ENCODE measurements at regions not wholly inside any gene's neighbourhood (a gene's known extent, or its start where the extent isn't known, plus 50 kb on each side); places are given as distances from the start of the nearest gene placed in this dataset.

GRCh38 chr2:125070726-125071505, 1045.8 kb downstream of the CNTNAP5 start:
- DNase-seq (ENCODE audit: low spot score) = no peak

DNA sequence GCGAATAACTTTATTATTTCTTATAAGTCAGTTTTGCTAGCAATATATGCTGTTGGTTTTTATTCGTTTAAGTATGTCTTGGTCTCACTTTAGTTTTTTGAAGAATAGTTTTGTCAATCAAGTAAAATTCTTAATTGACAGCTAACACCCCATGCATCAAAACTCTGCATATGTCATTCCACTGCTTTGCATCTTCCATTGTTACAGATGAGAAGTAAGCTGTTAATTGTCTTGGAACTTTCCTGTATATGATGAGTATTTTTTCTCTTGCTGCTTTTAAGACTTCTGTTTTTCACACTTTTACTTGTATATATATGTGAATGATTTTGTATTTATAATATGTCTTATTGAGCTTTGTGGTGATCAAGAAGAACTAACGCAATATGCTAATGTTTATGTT, 1048.4 kb downstream of the CNTNAP5 start:
- no peak for DNase-seq (ENCODE audit: low spot score)

- DNase-seq (ENCODE audit: low spot score) = no peak
Observed at GRCh38 chr2:125085904-125086303, 1060.8 kb downstream of the CNTNAP5 start.

DNA sequence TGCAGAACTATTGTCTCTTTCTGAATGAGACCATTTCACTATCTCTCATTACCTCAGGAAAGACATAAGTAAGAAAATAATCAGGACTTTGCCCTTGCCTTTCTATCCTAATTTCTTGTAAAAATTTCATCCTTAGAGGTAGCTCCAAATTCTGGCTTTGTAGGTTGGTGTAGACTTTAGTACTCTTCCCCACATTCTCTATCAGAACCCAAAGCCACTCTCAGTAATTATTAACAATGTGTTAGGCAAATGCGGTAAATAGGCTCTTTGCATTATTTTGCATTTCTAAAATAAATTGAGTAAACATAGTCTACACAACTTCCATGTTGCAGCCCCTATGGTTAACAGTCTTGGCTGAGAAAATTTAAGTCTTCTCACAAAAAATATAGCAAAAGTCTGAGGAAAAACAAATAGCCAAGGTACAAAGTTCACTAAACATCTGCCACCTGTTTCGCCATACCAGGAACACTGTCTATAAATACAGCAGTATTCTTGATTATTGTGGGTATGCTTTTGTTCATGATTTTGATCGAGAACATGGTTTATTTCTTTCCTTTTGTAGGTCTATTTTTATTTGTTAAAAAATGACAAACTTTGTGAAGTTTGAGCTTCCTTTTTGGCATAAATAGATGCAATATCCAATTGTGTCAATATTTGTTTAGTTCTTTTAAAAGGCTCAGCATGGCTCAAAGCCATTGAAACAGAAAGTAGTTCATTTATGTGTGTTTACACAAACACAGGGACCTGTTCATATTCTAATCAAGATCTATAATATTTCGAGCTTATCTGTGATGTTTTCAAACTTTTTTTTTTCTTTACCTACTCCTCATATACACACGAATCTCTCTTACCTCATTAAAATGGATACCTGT, 1061.5 kb downstream of the CNTNAP5 start:
- no peak for DNase-seq (ENCODE audit: low spot score)

DNA sequence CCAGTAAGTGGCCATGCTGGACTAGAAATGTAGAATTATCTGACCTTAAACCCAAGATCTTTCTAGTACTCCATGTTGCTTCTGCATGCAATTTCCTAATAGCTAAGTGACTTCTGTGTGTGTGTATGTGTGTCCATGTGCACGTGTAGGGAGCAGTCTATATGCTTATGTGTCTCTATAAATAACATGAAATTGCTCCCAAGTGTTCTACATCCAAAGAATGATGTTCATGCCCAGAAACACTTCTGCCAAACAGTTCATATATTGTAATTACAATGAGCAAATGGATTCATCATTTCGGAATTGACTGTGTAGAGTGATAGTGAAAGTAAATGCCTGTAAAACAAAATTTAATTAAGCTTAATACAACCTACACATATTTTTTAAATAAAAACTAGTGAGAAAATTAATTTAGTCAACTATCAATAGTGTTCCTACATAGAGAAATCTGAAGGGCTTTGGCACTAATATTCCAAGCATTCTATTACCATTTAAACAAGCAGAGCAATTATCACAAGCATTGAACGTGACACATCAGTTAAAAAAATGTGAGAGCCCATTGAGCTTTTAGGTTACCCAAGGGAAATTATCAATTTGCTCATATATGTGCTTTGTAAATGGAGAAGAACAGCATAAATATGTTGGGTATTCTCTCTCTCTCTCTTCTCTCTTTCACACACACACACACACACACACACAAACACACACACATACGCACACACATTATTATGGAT, 1067.4 kb downstream of the CNTNAP5 start:
- DNase-seq (ENCODE audit: low spot score) = no peak

- DNase-seq (ENCODE audit: low spot score) = no peak
Observed at GRCh38 chr2:125095826-125096225, 1070.7 kb downstream of the CNTNAP5 start.

- no peak for DNase-seq (ENCODE audit: low spot score)
Observed at GRCh38 chr2:125106710-125107109, 1081.6 kb downstream of the CNTNAP5 start.

DNA sequence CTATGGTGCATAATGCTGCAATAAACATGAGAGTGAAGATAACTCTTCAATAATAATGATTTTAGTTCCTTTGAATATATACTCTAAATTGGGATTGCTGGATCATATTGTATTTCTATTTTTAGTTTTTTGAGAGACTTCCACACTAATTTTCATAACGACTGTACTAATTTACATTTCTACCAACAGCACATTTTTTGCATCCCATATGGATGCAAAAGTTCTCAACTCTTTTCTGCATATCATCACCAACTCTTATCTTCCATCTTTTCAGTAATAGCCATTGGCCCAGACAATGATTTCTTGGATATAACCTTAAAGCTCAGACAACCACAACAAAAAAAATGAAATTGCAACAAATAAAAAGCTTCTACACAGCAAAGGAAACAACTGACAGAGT, 1082.4 kb downstream of the CNTNAP5 start:
- no peak for DNase-seq (ENCODE audit: low spot score)

DNA sequence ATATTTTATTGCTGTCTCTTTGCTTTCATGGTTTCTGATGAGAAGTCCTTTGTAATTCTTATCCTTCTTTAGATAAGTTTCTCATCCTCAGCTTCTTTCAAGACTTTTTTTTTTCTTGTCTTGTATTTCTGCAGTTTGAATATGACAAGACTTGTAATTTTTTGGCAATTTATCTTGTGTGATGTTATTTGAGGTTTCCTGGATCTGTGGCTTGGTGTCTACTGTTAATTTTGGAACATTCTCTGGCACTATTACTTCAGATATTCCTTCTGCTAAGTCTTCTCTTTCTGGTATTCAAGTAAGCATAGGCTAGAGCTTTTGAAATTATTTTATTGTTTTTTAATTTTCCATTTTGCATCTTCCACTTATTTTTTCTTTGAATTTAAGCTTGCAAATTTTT, 1083.2 kb downstream of the CNTNAP5 start:
- DNase-seq (ENCODE audit: low spot score) = no peak

GRCh38 chr2:125125902-125126301, 1100.8 kb downstream of the CNTNAP5 start:
- no peak for DNase-seq (ENCODE audit: low spot score)

DNA sequence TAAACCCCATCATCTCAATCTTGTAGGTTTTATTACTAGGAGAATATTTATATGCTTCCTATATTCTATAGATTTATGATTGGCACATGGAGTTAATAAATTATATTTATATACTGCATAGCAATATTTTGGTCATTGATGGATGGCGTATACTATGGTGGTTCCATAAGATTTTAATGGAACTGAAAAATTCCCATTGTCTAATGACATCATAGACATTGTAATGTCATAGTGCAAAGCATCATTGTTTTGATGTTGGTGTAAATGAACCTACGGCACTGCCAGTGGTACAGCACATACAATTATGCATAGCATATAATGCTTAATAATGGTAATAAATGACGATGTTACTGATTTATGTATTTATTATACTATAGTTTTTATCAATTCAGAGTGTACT, 1135.9 kb downstream of the CNTNAP5 start:
- no peak for DNase-seq (ENCODE audit: low spot score)

GRCh38 chr2:125167152-125167551, 1142.1 kb downstream of the CNTNAP5 start:
- no peak for DNase-seq (ENCODE audit: low spot score)

GRCh38 chr2:125167820-125168219, 1142.7 kb downstream of the CNTNAP5 start:
- no peak for DNase-seq (ENCODE audit: low spot score)

GRCh38 chr2:125168442-125168841, 1143.4 kb downstream of the CNTNAP5 start:
- no peak for DNase-seq (ENCODE audit: low spot score)

GRCh38 chr2:125169022-125169763, 1144.1 kb downstream of the CNTNAP5 start:
- DNase-seq (ENCODE audit: low spot score) = no peak

- DNase-seq (ENCODE audit: low spot score) = no peak
Observed at GRCh38 chr2:125169764-125170146, 1144.7 kb downstream of the CNTNAP5 start.

DNA sequence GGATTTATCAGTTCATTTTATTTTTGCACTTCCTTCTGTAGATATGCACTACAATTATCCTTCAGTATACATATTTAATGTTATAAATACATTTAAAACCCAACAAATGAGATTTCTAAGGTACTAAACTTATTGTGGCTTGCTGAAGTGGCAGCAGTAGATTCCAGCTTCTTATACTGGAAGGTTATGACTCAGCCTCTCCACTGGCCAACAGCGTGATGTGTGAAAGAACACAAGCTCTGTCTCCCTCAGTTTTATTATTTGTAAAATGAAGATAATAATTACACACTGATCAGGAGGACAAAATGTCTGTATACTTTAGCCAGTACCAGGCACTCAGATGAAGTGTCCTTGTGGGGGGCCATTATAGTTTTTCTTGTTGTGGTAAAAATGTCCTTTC, 1147.1 kb downstream of the CNTNAP5 start:
- no peak for DNase-seq (ENCODE audit: low spot score)

- no peak for DNase-seq (ENCODE audit: low spot score)
Observed at GRCh38 chr2:125175415-125175814, 1150.3 kb downstream of the CNTNAP5 start.

DNA sequence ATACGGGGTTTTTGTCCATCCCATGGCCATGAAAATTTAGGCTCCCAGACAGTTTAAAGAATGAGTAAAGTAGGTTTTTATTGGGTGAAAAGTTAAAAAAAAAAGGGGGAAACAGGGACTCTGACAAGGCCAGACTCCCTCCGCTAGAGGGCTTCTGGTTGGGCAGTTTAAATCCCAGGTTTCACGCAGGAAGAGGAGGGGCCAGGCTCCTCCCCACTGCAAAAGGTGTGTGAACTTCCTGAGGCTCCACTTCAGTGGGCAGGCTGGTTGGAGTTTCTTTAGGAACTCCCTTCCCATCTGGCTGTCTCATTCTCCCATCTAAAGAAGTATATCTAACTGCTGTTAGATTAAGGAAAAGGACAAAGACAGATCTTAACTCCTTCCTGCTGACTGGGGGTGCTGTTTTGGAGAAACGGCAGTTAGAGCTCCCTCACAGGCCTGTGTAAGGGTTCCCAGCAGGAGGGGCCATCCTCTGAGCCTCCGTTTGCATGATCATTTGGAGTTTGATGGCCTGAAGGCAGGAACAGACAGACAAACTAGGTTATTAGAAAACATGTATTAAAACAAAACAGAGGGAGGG, 1160.7 kb downstream of the CNTNAP5 start:
- DNase-seq (ENCODE audit: low spot score) = no peak

DNA sequence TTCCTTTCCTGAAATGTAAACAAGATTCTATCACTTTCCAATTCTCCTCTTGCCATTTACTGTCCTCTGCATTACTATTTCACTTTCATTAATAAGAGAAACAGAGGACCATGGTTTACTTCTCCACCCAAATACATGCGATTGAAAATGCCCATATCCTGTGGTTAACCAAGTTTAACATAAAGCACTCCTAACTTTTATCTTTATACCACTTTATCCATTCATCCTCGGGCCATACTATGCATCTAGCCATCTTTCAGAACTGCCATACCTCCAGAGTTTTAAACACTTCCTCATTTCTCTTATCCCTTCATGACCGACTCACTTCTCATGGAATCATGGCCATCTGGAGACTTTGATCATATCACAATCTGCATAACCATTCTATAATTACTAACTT, 1182.3 kb downstream of the CNTNAP5 start:
- DNase-seq (ENCODE audit: low spot score) = no peak

GRCh38 chr2:125216321-125216720, 1191.2 kb downstream of the CNTNAP5 start:
- DNase-seq (ENCODE audit: low spot score) = no peak

- DNase-seq (ENCODE audit: low spot score) = no peak
Observed at GRCh38 chr2:125224188-125224587, 1199.1 kb downstream of the CNTNAP5 start.

Measured in hematopoietic multipotent progenitor cell treated with erythropoietin and hydrocortisone succinate and interleukin-3 and kit ligand, for 15 days (in vitro differentiated cells).